ENCODE measurements at regions not wholly inside any gene's neighbourhood (a gene's known extent, or its start where the extent isn't known, plus 50 kb on each side); places are given as distances from the start of the nearest gene placed in this dataset.
"Not testable (repeated sequence)": the region's sequence is repeated elsewhere in the genome, so short reads cannot be mapped to it uniquely, and the experiment has no call there.

DNA sequence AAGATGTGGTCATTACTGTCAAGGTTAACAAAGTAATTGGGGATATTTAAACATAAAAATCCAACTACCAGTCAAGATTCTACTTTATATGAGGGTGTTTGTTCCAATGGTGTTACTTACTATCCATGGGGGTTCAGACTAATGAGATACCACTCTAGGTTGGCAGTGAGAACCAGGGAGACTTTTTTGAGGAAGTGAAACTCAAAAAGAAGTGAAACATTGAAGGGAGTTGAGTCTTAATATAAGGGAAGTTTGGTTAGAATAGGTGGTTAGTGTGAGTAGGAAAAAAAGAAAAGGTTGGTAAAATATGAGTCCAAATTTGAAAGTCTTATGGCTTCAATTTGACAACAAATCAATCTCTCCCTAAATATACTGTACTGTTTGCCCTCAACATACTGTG lies 123.6 kb upstream of the ANK3 start:
- no peak for DNase-seq (ENCODE audit: low read depth)

DNA sequence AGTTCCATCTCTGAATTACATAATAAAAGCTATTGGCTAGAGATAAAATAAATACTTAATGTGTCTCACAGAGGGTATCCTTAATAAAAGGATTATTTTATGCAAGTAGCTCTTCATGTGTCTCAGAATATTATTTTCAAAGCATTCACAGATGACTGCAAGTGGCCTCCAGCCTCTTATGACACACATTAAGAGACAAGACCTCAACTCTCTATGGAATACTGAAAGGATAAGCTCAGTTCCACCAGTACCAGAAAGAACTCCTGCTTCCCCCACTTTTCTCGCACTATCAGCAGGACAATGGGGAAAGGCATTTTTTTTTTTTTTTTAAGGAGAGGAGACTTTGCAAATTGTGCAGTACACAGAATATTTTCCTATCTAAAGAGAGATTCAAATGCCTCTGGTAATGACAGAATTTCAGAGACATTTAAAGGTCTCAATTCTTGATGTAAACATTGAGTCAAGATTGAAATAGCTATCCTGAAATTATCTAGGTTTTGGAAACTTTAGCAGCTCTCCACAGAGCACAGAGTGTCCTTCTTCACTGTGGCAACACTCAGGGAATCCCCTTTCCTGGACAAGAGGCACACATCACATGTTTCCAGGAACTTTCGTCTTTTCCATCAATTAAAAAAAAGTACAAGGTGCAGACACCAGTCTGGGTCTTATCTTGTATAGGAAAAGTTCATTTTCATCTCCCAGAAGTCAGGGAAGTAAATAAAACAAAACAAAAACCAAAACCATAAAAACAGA lies 122.0 kb upstream of the ANK3 start:
- DNase-seq (ENCODE audit: low read depth), result no peak

DNA sequence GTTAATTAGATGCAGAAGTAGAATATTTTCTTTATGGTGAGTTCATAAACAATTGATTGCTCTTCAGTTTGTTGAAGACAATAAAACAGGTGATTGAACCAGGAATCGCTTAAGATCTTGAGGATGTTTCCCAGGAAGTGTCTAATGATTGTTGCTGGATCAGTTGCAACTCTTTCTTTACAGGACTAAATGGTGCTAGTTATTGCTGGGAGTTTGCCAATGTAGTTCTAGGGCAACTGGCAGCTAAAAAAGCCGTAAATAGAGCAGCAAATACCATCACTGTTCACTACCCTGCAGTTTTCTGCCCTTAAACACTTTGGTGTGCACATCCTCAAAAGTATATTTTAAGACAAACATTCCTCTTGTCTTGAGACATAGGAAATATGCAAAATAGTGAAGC lies 119.2 kb upstream of the ANK3 start:
- no peak for DNase-seq (ENCODE audit: low read depth)

DNA sequence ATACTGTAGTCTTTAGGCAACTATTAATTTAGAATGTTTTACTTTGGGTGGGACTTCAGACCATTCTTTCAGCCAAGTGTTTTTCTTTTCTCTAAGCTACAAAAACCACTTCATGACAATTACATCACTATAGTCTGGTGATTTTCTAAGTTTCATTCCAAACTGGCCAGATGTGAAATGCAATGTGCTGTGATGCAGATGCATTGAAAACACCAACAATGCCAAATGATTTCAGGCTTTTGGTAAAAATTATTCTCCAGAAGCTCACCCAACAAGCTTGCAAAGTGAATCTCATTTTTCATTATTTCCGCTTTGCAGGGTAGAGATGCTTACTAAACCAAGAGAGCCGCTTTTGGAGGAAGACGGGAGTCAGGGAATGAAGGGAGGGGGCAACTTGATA lies 118.4 kb upstream of the ANK3 start:
- no peak for DNase-seq (ENCODE audit: low read depth)

DNA sequence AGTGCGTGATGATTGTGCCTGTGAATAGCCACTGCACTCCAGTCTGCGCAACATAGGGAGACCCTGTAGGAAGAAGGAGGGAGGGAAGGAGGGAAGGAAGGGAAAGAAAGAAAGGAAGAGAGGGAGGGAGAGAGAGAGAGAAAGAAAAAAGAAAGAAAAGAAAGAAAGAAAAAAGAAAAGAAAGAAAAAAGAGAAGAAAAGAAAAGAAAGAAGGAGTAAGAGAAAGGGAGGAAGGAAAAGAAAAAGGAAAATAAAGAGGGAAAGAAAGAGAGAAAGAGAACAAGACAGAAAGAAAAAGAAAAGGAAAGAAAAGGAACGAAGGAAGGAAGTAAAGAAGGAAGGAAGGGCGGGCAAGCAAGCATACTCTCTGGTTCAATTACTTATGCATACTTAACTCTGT lies 112.9 kb upstream of the ANK3 start:
- DNase-seq (ENCODE audit: low read depth), result no peak

DNA sequence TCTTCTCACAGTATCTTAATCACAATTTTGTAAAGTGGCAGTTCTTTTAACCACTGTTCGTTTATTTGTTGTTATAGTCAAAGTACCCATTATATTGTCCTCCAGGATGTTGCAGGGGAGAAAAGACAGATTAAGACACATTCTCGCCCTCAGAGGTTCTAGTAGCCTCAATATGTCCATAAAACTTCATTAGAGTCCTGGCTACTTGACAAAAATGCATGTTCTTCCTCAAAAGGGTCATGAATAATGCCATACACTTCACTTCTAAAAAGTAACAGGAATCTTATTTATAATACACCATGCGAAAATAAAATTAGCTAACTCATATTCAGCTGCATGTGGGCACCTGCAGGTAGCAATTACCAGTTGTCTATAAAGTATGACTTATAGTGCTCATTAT lies 109.3 kb upstream of the ANK3 start:
- no peak for DNase-seq (ENCODE audit: low read depth)

DNA sequence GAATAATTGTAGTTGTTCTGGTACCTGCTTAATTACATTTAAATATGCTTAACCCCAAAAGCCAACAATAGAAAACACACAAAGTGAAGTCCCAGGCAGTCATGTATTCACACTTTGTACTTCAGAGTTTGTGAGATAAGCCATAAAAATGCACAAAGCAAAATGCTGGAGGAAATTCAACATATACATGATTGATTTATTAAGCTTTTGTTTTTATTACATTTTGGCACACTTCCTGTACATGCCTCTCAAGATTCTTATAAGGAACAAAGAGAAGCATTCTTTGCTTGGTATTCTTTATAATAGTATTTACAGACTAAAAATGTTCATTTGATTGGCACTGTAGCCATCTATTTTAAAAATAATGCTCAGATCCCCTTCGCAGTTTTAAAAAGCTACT lies 107.7 kb upstream of the ANK3 start:
- no peak for DNase-seq (ENCODE audit: low read depth)

DNA sequence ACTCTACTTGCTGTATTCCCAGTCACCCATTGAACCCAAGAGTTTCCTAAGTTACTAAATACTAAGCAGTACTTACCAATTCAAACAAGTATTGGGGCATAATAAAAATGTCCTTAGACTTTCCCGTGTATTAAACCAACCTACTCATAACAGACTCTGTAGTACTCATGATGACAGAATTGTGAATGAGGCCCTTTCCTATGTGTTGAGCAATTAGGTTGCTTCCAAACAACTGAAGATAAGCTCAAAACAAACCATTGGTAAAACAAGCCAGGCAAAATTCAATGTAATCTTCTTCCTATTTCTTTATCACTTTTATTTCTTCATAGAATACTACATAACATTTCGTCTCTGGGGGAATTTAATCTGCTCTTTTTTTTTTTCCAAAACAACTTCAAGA lies 106.5 kb upstream of the ANK3 start:
- DNase-seq (ENCODE audit: low read depth), result no peak

DNA sequence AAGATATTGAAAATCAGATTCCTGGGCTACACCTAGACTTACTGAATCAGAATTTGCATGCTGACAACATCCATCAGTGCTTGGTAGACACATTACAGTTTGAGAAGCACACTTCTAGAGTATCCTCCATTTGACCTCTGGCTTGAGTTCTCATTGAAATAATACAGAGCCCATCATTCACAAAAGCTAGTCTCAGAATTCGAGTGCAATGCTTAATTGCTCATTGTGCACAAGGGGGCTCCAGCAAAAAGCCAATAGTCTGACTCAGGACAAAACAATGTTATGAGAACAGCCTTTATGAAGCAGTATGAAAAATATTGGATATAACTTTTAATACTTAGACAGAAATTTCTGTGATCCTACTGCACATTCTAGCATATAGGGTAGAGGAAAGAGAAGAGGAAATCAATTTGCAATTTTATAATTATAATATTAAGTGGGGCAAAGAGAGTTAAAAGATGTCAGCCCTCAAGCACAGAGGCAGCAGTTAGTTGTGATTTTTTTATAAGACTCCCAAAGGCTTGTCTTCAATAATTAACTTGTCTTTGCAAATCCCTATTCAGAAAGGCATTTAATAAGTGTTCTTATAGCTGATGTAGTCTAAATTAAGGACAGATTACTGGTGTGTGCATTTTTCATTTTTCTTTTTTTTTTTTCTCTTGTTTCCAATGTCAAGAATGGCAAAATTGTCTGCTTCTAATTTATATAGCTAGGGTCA lies 105.8 kb upstream of the ANK3 start:
- peak; percentile 17 for DNase-seq (ENCODE audit: low read depth)

DNA sequence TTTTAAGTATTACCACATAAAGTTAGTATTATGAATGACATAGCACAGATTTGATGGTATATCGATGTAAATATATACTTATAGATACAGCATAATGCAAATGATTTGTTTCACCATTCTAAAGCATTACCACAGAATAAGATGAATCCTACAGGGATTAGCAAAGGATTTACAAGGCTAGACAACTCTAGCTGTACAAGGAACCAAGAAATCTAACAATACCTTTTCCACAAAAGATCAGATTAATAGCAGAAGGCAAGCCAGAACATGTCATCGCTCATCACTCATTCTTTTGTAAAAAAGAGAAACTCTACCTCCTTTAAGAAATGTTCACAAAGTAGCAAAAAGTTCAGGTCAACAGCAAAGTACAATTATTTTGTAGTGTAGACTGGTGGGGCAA lies 105.1 kb upstream of the ANK3 start:
- no peak for DNase-seq (ENCODE audit: low read depth)

DNA sequence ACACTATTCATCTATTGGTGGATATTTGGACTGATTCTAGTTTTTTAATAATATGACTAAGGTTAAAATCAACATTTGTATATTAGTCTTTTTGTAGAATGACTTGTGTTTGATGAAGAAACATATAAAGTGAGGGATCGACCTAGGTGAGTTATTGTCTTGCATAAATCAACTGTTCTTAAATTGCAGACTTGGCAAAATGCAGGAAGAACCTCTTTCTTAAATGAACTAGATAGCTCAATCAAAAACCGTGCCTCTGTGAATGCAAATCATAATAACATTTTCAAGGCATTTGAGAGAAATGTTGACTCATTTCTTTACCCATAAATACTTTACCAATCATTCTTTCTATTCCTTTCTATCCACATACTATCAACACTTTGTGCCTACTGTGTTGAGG lies 101.5 kb upstream of the ANK3 start:
- no peak for DNase-seq (ENCODE audit: low read depth)

DNA sequence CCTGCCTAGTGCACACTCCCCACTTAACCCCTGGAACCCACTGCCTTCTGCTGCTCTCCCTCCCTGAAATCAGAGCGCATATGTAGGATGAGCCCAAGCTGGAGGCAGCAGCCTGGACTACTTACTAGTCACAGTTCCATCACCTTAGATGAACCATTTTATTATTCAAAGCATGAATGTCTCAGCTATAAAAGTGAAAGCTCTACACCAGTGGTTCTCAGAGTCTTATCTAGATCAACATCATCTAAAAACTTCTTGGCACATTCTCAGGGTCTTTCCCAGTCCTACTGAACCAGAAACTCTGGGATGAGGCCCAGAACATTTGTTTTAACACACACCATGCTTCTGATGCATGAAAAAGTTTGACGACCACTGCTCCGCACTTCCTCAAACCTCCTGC lies 100.3 kb upstream of the ANK3 start:
- no peak for DNase-seq (ENCODE audit: low read depth)

DNA sequence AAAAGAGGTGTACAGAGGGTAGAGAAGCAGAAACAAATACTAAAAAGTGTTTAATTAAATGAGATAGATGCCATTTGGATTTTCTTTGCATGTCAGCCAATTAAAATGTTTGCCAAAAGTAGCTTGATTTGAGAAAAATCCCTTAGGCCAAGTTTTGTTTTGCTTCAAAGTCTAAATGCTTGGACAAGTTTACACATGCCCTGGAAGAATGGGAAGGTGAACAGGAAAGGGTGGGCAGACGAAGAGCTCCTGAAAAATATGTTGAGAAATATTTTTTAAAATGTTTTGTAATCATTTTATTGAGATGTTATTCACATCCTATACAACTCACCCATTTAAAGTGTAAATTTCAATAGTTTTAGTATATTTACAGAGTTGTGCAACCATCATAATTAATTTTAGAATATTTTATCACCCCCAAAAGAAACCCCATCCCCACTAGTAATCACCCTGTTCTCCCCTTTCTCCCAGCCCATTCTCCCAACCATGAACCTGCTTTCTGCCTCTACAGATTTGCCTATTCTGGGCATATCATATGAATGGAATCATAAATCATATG lies 98.5 kb upstream of the ANK3 start:
- DNase-seq (ENCODE audit: low read depth), result no peak

DNA sequence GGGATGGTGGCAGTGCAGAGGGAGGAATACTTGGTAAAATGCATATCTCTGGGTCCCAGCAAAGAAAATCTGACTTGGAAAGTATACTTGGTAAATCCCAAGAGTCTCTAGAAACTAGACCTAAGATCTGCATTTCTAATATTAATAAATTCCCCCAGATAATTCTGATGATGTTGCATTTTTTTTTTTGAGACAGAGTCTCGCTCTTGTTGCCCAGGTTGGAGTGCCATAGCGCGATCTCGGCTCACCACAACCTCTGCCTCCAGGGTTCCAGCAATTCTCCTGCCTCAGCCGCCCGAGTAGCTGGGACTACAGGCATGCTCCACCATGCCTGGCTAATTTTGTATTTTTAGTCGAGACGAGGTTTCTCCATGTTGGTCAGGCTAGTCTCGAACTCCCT lies 97.9 kb upstream of the ANK3 start:
- DNase-seq (ENCODE audit: low read depth), result no peak

DNA sequence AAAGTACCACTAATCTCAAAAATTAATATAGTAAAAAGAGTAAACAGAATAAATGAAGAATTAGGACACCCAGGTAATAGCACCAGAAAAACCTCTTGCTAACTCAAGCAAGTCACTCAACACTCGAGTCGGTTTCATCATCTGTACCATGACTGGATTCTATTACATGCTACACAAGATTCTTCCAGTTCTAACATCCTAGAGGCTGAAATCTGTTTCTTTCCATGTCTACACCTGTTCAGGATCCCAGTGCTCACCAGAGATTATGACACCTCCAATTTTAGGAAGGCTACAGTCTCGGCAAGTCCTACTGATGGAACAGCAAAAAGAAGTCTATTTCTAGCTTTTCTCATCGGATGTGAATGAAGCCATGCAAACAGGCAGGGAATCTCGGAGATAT lies 95.3 kb upstream of the ANK3 start:
- DNase-seq (ENCODE audit: low read depth), result no peak

DNA sequence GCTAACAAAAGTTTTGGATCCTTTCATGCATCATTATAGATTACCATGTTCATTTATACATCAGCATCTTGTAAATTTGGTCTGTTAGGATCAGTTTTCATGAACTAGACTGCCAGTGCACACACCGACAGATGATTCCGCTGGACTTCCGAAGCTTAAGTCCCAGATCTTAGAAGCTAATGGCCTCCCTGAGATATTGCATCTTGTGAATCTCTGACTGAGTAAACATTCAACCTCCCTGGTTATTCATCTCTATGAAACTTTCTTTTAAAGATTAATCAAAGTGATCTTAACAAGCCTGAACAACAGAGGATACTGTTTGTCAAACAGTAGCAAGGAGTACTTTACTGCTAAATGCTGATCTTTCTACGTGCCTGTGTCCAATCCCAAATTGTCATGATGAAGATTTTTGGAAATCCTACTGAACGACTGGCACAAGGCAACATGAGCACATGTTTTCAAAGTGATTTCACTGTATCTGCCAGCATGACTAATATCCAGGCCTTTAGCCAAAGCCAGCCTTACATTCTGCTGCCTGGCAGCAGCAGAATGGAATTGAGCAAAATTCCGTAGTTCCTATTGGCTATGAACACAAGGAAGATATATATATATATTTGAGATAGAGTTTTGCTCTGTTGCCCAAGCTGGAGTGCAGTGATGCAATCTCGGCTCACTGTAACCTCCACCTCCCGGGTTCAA lies 91.3 kb upstream of the ANK3 start:
- peak; percentile 69 for DNase-seq (ENCODE audit: low read depth)

DNA sequence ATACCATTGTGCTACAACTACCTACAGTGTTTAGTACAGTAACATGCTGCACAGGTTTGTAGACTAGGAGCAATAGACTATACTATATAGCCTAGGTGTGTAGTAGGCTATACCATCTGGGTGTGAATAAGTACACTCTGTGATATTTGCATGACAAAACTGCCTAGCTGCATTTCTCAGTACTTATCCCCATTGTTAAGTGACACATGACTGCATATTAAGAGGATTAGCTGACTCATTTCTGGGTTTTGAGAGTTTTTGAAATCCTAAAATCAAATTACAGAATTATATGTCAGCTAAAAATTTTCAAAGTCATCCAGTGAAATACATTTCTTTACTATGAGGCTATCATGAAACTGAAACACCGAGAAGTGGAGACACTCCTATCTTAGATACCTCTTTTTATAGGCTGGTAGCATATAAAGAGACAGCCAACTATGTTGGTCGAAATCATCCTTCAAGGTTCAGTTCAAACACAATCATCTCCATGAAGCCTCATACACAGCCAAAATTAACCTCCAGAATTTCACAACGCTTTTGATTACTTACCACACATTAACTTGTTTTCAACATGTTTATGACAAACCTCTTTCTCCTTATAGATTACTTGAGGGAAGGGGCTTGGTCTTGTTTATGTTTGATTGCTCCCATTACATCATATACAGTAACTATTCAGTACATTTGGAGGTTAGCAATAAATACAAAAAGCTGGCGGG lies 89.8 kb upstream of the ANK3 start:
- no peak for DNase-seq (ENCODE audit: low read depth)

DNA sequence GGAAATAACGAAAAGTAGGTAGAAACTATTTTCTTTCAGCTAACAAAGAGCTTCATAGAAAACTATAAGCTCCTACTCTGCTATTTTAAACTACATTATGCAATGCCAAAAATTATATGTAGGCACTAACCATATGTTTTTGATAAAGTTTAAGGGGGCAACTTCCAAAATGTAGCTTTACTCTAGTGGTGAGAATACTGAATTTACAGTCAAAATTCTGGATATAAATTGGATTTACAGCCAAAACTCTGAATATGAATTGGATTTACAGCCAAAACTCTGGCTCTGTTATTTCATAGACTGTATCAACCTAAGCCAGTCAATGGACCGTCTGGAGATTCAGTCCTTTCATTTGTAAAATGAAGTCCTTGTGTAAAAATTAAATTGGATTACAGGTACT lies 86.8 kb upstream of the ANK3 start:
- no peak for DNase-seq (ENCODE audit: low read depth)

DNA sequence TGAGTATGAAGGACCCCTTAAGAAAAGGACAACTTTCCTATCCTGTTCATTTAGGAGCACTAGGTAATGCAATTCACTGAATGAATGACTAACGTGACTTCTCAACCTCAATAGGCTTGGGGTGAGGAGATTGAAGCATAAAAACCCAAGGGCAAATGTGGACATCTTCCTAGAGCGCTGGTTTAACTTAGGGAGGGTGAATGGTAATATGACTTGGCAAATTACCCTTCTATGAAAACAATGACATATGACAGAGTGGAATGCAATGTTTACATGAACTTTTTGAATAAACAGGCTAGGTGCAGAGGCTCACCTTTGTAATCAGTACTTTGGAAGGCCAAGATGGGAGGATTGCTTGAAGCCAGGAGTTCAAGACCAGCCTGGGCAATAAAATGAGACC lies 83.9 kb upstream of the ANK3 start:
- no peak for DNase-seq (ENCODE audit: low read depth)

DNA sequence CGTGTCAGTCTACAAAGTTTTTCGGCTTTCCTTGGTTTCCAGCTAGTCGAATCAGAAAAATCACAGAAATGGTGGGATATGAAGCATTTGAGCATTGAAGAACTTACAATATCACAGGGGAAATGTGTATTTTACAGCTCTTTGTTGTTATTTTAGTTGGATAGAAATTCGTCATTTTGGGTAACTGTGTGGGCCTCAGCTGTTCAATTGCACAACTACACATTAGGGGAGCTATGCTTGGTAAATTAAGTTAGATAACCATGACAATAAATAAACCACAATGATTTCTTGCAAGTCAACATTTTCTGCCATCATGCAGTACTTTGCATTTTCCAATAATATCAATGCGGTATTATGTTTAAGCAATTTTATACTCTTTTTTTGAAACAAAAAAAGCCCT lies 80.4 kb upstream of the ANK3 start:
- DNase-seq (ENCODE audit: low read depth), result no peak

DNA sequence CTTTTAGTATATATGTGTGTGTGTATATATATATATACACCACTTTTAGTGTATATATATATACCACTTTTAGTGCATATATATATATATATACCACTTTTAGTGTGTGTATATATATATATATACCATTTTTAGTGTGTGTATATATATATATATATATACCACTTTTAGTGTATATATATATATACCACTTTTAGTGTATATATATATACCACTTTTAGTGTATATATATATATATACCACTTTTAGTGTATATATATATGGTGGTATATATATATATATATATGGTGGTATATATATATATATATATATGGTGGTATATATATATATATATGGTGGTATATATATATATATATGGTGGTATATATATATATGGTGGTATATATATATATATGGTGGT lies 79.5 kb upstream of the ANK3 start:
- DNase-seq (ENCODE audit: low read depth), result not testable (repeated sequence)

DNA sequence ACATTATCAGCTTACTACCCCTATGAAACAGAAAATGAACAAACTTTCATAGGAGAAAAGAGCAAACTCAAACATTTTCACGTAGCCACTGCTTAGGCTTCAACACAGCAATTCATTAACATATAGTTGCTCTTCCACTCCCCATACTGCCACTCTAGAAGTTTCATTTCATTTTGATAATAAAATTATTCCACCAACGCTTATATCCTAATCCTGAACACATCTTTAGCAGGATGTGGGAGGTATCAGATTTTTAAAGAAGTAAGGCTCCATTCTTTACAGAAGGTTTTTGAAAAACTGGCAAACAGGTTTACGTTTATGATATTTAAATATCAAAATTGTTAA lies 77.5 kb upstream of the ANK3 start:
- DNase-seq (ENCODE audit: low read depth), result no peak

Data from HS-27A (cell line).